HepG2 (cell line): ENCODE measurements at regions not wholly inside any gene's neighbourhood (a gene's known extent, or its start where the extent isn't known, plus 50 kb on each side); places are given as distances from the start of the nearest gene placed in this dataset.

Source experiments
- MED8 ChIP-seq: sonication (generic); formaldehyde crosslinking; IDR thresholded peaks from 2 replicates; pipeline ENCODE4 v1.8.1; 2023; ENCODE audit warnings: mild to moderate bottlenecking, missing genetic modification reagents; ENCODE audit not compliant: insufficient replicate concordance
- MIXL1 ChIP-seq: IDR thresholded peaks from 2 replicates; pipeline ENCODE4 v1.6.1; 2016
- NR2F1 ChIP-seq, 2 experiments: fragments of 450-650 bp in 1 of 2; formaldehyde crosslinking in 1 of 2; IDR thresholded peaks; 2 replicates each; pipeline versions ENCODE4 v1.5.0 to v1.6.1; 2016 to 2020; ENCODE audit warnings: mild to moderate bottlenecking in 1 of 2, missing compliant biosample characterization in 1 of 2, missing genetic modification reagents in 1 of 2, moderate library complexity in 1 of 2
- NRL ChIP-seq: sonication (generic); formaldehyde crosslinking; IDR thresholded peaks from 2 replicates; pipeline ENCODE4 v1.5.0; 2020; ENCODE audit warnings: missing genetic modification reagents, mild to moderate bottlenecking, moderate library complexity, borderline replicate concordance
- SRF ChIP-seq: IDR thresholded peaks from 2 replicates; pipeline ENCODE4 v1.6.1; 2011; ENCODE audit warnings: mild to moderate bottlenecking, low read depth, low read length, moderate library complexity
- TF ChIP-seq, protein P1 (sequence below), 2 experiments: sonication (generic) in 1 of 2; formaldehyde crosslinking in 1 of 2; IDR thresholded peaks; 2 replicates each; pipeline versions ENCODE4 v1.6.1 to v1.9.0; 2014 to 2022; ENCODE audit warnings: antibody characterized with exemption in 1 of 2, borderline replicate concordance in 1 of 2, inconsistent platforms in 1 of 2, low read depth in 1 of 2, missing genetic modification reagents in 1 of 2
- TF ChIP-seq, protein P2 (sequence below): sonication (generic); formaldehyde crosslinking; IDR thresholded peaks from 2 replicates; pipeline ENCODE4 v1.4.0; 2020; ENCODE audit warnings: mild to moderate bottlenecking, missing genetic modification reagents

DNA sequence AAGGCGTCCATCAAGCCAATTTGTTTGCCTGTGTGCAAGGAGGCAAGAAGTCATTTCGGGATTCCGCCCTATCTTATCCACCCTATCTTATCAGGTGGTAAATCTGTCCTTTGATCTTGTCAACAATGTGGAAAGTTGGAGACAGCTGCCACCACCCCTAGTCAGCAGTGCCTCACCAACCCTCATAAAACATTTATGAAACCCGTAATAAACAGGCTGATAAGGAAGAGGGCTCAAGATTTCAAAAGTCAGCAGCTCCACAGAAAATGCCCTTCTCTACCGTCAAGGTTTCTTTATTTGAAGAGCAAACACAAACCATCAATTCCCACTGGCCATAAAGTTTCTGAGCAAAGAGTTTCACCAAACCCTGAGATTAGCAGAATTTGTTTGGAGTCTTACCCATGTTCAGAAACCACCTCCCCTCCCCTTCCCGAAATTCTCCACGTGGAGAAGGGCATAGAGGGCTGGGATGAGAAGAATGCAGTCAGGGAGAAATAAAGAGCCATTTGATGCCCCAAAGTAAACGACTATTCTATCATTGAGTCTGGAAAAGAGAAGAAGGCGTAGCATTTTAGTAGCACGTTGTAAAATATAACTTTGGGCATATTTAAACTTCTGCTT lies 196.0 kb upstream of the GPR12 start (continued):
- TF ChIP-seq, protein P1, sequence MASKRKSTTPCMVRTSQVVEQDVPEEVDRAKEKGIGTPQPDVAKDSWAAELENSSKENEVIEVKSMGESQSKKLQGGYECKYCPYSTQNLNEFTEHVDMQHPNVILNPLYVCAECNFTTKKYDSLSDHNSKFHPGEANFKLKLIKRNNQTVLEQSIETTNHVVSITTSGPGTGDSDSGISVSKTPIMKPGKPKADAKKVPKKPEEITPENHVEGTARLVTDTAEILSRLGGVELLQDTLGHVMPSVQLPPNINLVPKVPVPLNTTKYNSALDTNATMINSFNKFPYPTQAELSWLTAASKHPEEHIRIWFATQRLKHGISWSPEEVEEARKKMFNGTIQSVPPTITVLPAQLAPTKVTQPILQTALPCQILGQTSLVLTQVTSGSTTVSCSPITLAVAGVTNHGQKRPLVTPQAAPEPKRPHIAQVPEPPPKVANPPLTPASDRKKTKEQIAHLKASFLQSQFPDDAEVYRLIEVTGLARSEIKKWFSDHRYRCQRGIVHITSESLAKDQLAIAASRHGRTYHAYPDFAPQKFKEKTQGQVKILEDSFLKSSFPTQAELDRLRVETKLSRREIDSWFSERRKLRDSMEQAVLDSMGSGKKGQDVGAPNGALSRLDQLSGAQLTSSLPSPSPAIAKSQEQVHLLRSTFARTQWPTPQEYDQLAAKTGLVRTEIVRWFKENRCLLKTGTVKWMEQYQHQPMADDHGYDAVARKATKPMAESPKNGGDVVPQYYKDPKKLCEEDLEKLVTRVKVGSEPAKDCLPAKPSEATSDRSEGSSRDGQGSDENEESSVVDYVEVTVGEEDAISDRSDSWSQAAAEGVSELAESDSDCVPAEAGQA (IDR thresholded peaks at IDR 0.05; ENCODE audit: low read depth): no peak
- TF ChIP-seq, protein P1 (CRISPR knock-in tag; IDR thresholded peaks at IDR 0.05; ENCODE audit: borderline replicate concordance): no peak
- no peak for TF ChIP-seq MED8 (CRISPR knock-in tag)
- TF ChIP-seq NR2F1 (CRISPR knock-in tag; IDR thresholded peaks at IDR 0.05): no peak
- TF ChIP-seq, protein P2, sequence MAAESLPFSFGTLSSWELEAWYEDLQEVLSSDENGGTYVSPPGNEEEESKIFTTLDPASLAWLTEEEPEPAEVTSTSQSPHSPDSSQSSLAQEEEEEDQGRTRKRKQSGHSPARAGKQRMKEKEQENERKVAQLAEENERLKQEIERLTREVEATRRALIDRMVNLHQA: no peak
- TF ChIP-seq NRL (CRISPR knock-in tag): no peak
- TF ChIP-seq MIXL1 (CRISPR knock-in tag): no peak
- TF ChIP-seq SRF: no peak
